ENCODE measurements at regions not wholly inside any gene's neighbourhood (a gene's known extent, or its start where the extent isn't known, plus 50 kb on each side); places are given as distances from the start of the nearest gene placed in this dataset.
"Not testable (repeated sequence)": the region's sequence is repeated elsewhere in the genome, so short reads cannot be mapped to it uniquely, and the experiment has no call there.

GRCh38 chr4:38411092-38411491 is 252.9 kb upstream of the KLF3 start:
- Histone ChIP-seq H3K9me3 (replicated peaks) (no peaks in the 10 kb centered on the region), H3K36me3 (no peaks in the 10 kb centered on the region), H3K4me3 (no peak overlapping the region), H3K27me3 (replicated peaks) (no peaks in the 10 kb centered on the region), H3K27ac (no peak overlapping the region), H3K4me1 (replicated peaks) (no peaks in the 10 kb centered on the region)
- DNase-seq (ENCODE audit: low read depth in 1 of 2, low spot score in 2 of 2) = no peak

DNA sequence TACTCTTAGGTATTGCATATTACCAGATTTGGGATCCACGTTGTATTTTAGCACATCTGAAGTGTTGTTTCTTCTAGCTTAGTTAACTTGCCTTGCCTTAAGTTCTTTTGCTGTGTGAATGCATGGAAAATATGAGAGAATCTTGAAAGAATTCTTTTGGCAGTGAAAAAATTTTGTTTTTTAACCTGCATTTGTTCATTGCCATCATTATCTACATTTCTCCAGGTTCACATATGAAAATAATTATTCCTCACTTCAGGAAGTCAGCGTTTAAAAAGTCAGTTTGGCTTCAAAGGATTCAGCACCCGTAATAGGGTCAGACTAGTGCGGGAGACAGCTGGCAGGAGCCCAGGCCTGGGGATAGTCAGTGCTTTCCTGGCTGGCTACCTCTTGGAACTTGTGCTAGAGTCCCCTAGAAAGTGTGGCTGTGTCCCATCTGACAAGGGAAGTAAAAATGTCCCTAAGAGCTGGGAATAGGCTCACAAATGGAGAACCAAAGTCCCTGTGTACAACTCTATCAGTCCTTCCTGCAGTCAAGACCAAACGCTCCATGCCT is 251.9 kb upstream of the KLF3 start:
- DNase-seq (ENCODE audit: low read depth in 1 of 2, low spot score in 2 of 2) = no peak
- Histone ChIP-seq H3K27me3 (replicated peaks) (no peaks in the 10 kb centered on the region), H3K4me3 (no peak overlapping the region), H3K36me3 (no peaks in the 10 kb centered on the region), H3K4me1 (replicated peaks) (no peaks in the 10 kb centered on the region), H3K9me3 (replicated peaks) (no peaks in the 10 kb centered on the region), H3K27ac (no peak overlapping the region)

GRCh38 chr4:38413524-38414341 is 250.3 kb upstream of the KLF3 start:
- no peak for DNase-seq (ENCODE audit: low read depth in 1 of 2, low spot score in 2 of 2)
- H3K4me1 ChIP-seq (replicated peaks) = no peaks in the 10 kb centered on the region
- no peaks in the 10 kb centered on the region for H3K9me3 ChIP-seq (replicated peaks)
- no peaks in the 10 kb centered on the region for H3K27me3 ChIP-seq (replicated peaks)
- no peaks in the 10 kb centered on the region for H3K36me3 ChIP-seq
- H3K4me3 ChIP-seq = no peak overlapping the region
- no peak overlapping the region for H3K27ac ChIP-seq

DNA sequence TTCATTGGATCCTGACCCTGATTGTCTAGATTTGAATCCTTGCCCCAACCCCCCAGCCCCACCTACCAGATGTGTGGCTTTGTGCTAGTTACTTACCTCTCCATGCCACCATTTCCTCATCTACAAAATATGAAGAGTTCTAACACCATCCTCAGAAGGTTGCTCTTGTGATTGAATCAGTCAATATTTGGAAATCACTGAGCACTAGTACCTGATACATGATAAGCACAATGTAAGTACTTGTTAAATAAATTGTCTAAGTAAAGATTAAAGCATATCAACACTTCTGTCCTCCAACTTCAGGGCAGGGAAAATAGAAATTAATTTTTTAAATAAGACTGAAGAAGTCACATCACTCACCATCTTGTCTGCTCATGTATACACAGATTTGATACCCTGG is 249.6 kb upstream of the KLF3 start:
- no peak for DNase-seq (ENCODE audit: low read depth in 1 of 2, low spot score in 2 of 2)
- H3K9me3 ChIP-seq (replicated peaks) = no peaks in the 10 kb centered on the region
- H3K36me3 ChIP-seq = no peaks in the 10 kb centered on the region
- H3K4me1 ChIP-seq (replicated peaks) = no peaks in the 10 kb centered on the region
- H3K4me3 ChIP-seq = no peak overlapping the region
- H3K27ac ChIP-seq = no peak overlapping the region
- H3K27me3 ChIP-seq (replicated peaks) = no peaks in the 10 kb centered on the region

GRCh38 chr4:38415682-38416081 is 248.3 kb upstream of the KLF3 start:
- DNase-seq (ENCODE audit: low read depth in 1 of 2, low spot score in 2 of 2) = no peak
- no peaks in the 10 kb centered on the region for H3K9me3 ChIP-seq (replicated peaks)
- no peaks in the 10 kb centered on the region for H3K4me1 ChIP-seq (replicated peaks)
- no peak overlapping the region for H3K4me3 ChIP-seq
- no peaks in the 10 kb centered on the region for H3K36me3 ChIP-seq
- no peak overlapping the region for H3K27ac ChIP-seq
- H3K27me3 ChIP-seq (replicated peaks) = no peaks in the 10 kb centered on the region

GRCh38 chr4:38416450-38417014 is 247.5 kb upstream of the KLF3 start:
- Histone ChIP-seq H3K9me3 (replicated peaks) (no peaks in the 10 kb centered on the region), H3K36me3 (no peaks in the 10 kb centered on the region), H3K27me3 (replicated peaks) (no peaks in the 10 kb centered on the region), H3K4me3 (no peak overlapping the region), H3K4me1 (replicated peaks) (no peaks in the 10 kb centered on the region), H3K27ac (no peak overlapping the region)
- no peak for DNase-seq (ENCODE audit: low read depth in 1 of 2, low spot score in 2 of 2)

- not testable (repeated sequence) for H3K27me3 ChIP-seq (replicated peaks); H3K4me1 ChIP-seq (replicated peaks); H3K27ac ChIP-seq; H3K36me3 ChIP-seq; H3K4me3 ChIP-seq; DNase-seq (ENCODE audit: low read depth in 1 of 2, low spot score in 2 of 2); H3K9me3 ChIP-seq (replicated peaks)
Measured at GRCh38 chr4:38420254-38420653, 243.7 kb upstream of the KLF3 start.

GRCh38 chr4:38422850-38423249 is 241.1 kb upstream of the KLF3 start:
- no peaks in the 10 kb centered on the region for H3K4me1 ChIP-seq (replicated peaks)
- H3K27me3 ChIP-seq (replicated peaks) = no peaks in the 10 kb centered on the region
- H3K4me3 ChIP-seq = no peak overlapping the region
- no peak overlapping the region for H3K27ac ChIP-seq
- no peak for DNase-seq (ENCODE audit: low read depth in 1 of 2, low spot score in 2 of 2)
- no peaks in the 10 kb centered on the region for H3K36me3 ChIP-seq
- H3K9me3 ChIP-seq (replicated peaks) = no peaks in the 10 kb centered on the region

- no peak for DNase-seq (ENCODE audit: low read depth in 1 of 2, low spot score in 2 of 2)
- no peaks in the 10 kb centered on the region for H3K4me1 ChIP-seq (replicated peaks)
- no peaks in the 10 kb centered on the region for H3K36me3 ChIP-seq
- H3K9me3 ChIP-seq (replicated peaks) = no peaks in the 10 kb centered on the region
- no peaks in the 10 kb centered on the region for H3K27me3 ChIP-seq (replicated peaks)
- no peak overlapping the region for H3K27ac ChIP-seq
- H3K4me3 ChIP-seq = no peak overlapping the region
Measured at GRCh38 chr4:38424151-38424871, 239.7 kb upstream of the KLF3 start.

GRCh38 chr4:38426532-38426931 is 237.5 kb upstream of the KLF3 start:
- Histone ChIP-seq H3K27me3 (replicated peaks) (no peaks in the 10 kb centered on the region), H3K27ac (no peak overlapping the region), H3K4me1 (replicated peaks) (no peaks in the 10 kb centered on the region), H3K9me3 (replicated peaks) (no peaks in the 10 kb centered on the region), H3K4me3 (no peak overlapping the region), H3K36me3 (no peaks in the 10 kb centered on the region)
- no peak for DNase-seq (ENCODE audit: low read depth in 1 of 2, low spot score in 2 of 2)

- Histone ChIP-seq H3K27me3 (replicated peaks) (no peaks in the 10 kb centered on the region), H3K36me3 (no peaks in the 10 kb centered on the region), H3K4me1 (replicated peaks) (no peaks in the 10 kb centered on the region), H3K27ac (no peak overlapping the region), H3K9me3 (replicated peaks) (no peaks in the 10 kb centered on the region), H3K4me3 (no peak overlapping the region)
- no peak for DNase-seq (ENCODE audit: low read depth in 1 of 2, low spot score in 2 of 2)
Measured at GRCh38 chr4:38430841-38431240, 233.2 kb upstream of the KLF3 start.

DNA sequence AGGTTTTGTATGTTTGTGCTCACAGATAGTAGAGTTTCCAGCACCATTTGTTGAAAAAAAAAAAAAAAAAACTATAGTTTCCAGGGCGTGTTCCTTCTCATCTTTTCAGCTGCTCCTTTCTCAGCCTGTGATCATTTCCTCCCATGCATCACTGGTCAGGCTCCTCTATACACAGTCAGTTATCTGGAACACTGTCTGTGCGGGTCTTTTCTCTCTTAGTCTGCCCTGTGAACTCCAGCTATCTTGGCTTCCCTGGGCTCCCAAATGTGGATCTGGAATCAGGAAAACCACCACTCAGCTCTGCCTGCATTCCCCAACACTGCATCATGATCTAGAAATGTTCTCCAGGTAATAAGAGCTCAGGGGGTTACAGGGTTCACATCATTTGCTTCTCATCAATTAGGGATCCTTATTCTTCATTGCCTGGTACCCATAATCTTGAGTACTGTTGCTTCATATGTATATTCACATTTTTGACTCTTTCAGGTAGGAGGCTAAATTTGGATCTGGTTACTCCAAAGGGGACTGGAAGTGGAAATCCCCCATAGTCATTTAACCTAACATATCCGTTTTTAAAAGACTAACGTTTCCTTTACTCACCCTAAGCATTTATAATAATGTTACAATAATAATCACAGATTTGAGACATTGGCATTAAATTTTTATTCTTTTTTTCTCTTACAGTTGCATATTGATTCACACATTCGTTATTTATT is 221.8 kb upstream of the KLF3 start:
- no peak overlapping the region for H3K27ac ChIP-seq
- no peaks in the 10 kb centered on the region for H3K9me3 ChIP-seq (replicated peaks)
- no peaks in the 10 kb centered on the region for H3K36me3 ChIP-seq
- no peak for DNase-seq (ENCODE audit: low read depth in 1 of 2, low spot score in 2 of 2)
- no peak overlapping the region for H3K4me3 ChIP-seq
- no peaks in the 10 kb centered on the region for H3K4me1 ChIP-seq (replicated peaks)
- no peaks in the 10 kb centered on the region for H3K27me3 ChIP-seq (replicated peaks)

DNA sequence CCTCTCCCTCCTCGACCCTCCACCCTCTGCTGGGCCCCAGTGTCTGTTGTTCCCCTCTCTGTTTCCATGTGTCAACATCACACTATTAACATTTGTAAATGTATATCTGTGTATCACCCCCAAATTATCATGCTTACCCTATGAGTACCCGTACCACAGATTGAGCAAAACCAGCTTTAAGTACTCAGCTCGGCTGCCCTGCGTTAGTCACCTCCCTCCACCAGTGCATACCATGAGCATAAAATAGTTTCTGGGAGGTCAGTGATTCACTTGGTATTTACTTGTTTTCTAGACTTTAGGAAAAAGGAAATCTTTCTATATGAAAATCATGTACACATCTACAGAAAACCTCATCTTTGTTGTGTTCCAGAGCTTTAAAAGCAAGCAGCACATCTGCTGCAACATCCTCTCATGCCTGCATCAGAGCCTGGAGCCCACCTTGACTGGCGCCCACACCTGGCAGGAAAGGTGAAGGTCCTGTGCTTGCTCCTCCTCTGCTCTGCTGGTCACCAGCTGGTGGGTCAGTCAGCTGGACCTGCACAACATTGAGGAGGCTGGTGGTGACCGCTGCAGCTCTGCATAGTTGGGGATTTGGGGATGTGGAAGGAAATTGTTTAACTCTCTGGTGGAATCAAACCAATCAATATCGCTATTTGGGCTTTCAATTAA is 214.4 kb upstream of the KLF3 start:
- peak in 1 of 2 experiments; percentile 4 for DNase-seq (ENCODE audit: low read depth in 1 of 2, low spot score in 2 of 2)
- H3K4me3 ChIP-seq = no peak overlapping the region
- no peaks in the 10 kb centered on the region for H3K36me3 ChIP-seq
- H3K4me1 ChIP-seq (replicated peaks) = no peaks in the 10 kb centered on the region
- no peak overlapping the region for H3K27ac ChIP-seq
- no peaks in the 10 kb centered on the region for H3K9me3 ChIP-seq (replicated peaks)
- no peaks in the 10 kb centered on the region for H3K27me3 ChIP-seq (replicated peaks)

Data from SJSA1 (cell line).